Keratinocyte (primary cell): ENCODE measurements at regions not wholly inside any gene's neighbourhood (a gene's known extent, or its start where the extent isn't known, plus 50 kb on each side); places are given as distances from the start of the nearest gene placed in this dataset.

Experiments
- DNase-seq: peaks from one replicate; pipeline ENCODE4 v3.0.0-alpha.2; 2011; ENCODE audit warnings: low read depth, missing footprints, low spot score
- FAIRE-seq: peaks from 2 replicates; lab custom pipeline; 2011; peaks lifted over from hg19 to GRCh38; lab: Jason Lieb, UNC
- H2AFZ ChIP-seq: 2 replicates; pipeline ENCODE4 v1.6.0; 2012; ENCODE audit warnings: low read length, control low read depth, inconsistent platforms; ENCODE audit not compliant: control insufficient read depth
- H3K27ac ChIP-seq: 2 replicates; pipeline ENCODE4 v1.5.1; 2011; ENCODE audit warnings: low read length; ENCODE audit not compliant: control insufficient read depth, insufficient read depth
- H3K27me3 ChIP-seq: 3 replicates; pipeline ENCODE4 v1.6.0; 2011; ENCODE audit warnings: low read length; ENCODE audit not compliant: control insufficient read depth, insufficient read depth; ENCODE audit errors: extremely low read depth
- H3K36me3 ChIP-seq, 2 experiments: 2 replicates in 1 of 2; 3 replicates in 1 of 2; pipeline ENCODE4 v1.5.1; 2011; ENCODE audit warnings: low read length in 2 of 2, mild to moderate bottlenecking in 1 of 2; ENCODE audit not compliant: control insufficient read depth in 2 of 2, insufficient read depth in 2 of 2; ENCODE audit errors: extremely low read depth in 1 of 2
- H3K4me1 ChIP-seq: 3 replicates; pipeline ENCODE4 v1.5.1; 2011; ENCODE audit warnings: low read length; ENCODE audit not compliant: control insufficient read depth, insufficient read depth; ENCODE audit errors: extremely low read depth
- H3K4me2 ChIP-seq: 3 replicates; pipeline ENCODE4 v1.6.0; 2011; ENCODE audit warnings: low read depth, low read length; ENCODE audit not compliant: control insufficient read depth, insufficient read depth; ENCODE audit errors: extremely low read depth
- H3K4me3 ChIP-seq, 3 experiments: fragments of 200-600 bp in 1 of 3; sonication (generic) in 1 of 3; 2 replicates in 2 of 3; 3 replicates in 1 of 3; pipeline ENCODE4 v1.5.1; 2011 to 2016; ENCODE audit warnings: low read length in 3 of 3, mild to moderate bottlenecking in 3 of 3, control low read depth in 2 of 3, inconsistent platforms in 1 of 3, low read depth in 1 of 3, mixed read lengths in 1 of 3, mixed run types in 1 of 3, moderate library complexity in 1 of 3; ENCODE audit not compliant: control insufficient read depth in 2 of 3, insufficient read depth in 2 of 3; ENCODE audit errors: extremely low read depth in 1 of 3
- H3K79me2 ChIP-seq: 2 replicates; pipeline ENCODE4 v1.6.0; 2012; ENCODE audit warnings: low read length; ENCODE audit not compliant: control insufficient read depth, insufficient read depth
- H3K9ac ChIP-seq: 3 replicates; pipeline ENCODE4 v1.6.0; 2011; ENCODE audit warnings: low read length; ENCODE audit not compliant: control insufficient read depth, insufficient read depth; ENCODE audit errors: extremely low read depth
- H3K9me1 ChIP-seq: 3 replicates; pipeline ENCODE4 v1.6.0; 2011; ENCODE audit warnings: low read length; ENCODE audit not compliant: control insufficient read depth, insufficient read depth; ENCODE audit errors: extremely low read depth
- H3K9me3 ChIP-seq: 2 replicates; pipeline ENCODE4 v1.5.1; 2012; ENCODE audit warnings: low read depth, low read length; ENCODE audit not compliant: control insufficient read depth
- H4K20me1 ChIP-seq: 3 replicates; pipeline ENCODE4 v1.6.0; 2011; ENCODE audit warnings: low read length; ENCODE audit not compliant: control insufficient read depth, insufficient read depth; ENCODE audit errors: extremely low read depth
- EZH2 ChIP-seq: IDR thresholded peaks from one replicate; pipeline ENCODE4 v1.6.1; 2012; ENCODE audit warnings: inconsistent platforms, mild to moderate bottlenecking, low read length, moderate library complexity
- dilution Hi-C: fragments of 300-500 bp; cut with MboI; formaldehyde crosslinking; loops from one replicate; pipeline ENCODE4 v1.7.0; 2020; ENCODE audit warnings: low sequenced_read_pairs; ENCODE audit not compliant: extremely low pct_ligation_motif_present
- TF ChIP-seq, protein P1 (sequence below), 3 experiments: IDR thresholded peaks in 1 of 3; conservative IDR thresholded peaks in 1 of 3; optimal IDR thresholded peaks in 1 of 3; 2 replicates in 2 of 3; 3 replicates in 1 of 3; pipeline versions ENCODE3 to v1.5.1; 2011; ENCODE audit warnings: low read length in 3 of 3, mild to moderate bottlenecking in 3 of 3, moderate library complexity in 2 of 3, control low read depth in 1 of 3, inconsistent platforms in 1 of 3; ENCODE audit not compliant: insufficient read depth in 2 of 3; ENCODE audit errors: extremely low read depth in 1 of 3

DNA sequence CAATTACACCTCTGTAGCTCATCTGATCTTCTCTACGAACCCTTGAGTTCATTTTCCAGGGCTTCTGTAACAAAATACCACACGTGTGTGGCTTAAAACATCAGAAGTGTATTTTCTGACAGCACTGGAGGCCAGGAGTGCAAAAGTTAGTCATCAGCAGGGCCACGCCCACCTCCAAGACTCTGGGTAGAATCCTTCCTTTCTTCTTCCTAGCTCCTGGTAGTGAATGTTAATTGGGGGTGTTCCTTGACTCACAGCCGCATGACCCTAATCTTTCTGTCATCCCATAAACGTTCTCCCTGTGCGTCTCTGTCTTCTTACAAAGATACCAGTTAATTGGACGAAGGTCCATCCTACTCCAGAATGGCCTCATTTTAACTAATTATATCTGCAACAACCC is 115.0 kb downstream of the TRIML1 start:
- Histone ChIP-seq H3K36me3 (no peaks in the 10 kb centered on the region), H3K9me3 (no peaks in the 10 kb centered on the region), H3K4me2 (no peak overlapping the region), H3K27ac (no peak overlapping the region), H4K20me1 (no peaks in the 10 kb centered on the region), H3K9ac (no peak overlapping the region), H3K79me2 (no peaks in the 10 kb centered on the region), H3K4me3 (no peak overlapping the region), H3K27me3 (no peaks in the 10 kb centered on the region), H2AFZ (no peak overlapping the region), H3K4me1 (no peaks in the 10 kb centered on the region), H3K9me1 (no peaks in the 10 kb centered on the region)
- FAIRE-seq: no peak
- no peak for DNase-seq
- dilution Hi-C loops: no loop called here
- TF ChIP-seq EZH2: no peak
- TF ChIP-seq, protein P1, sequence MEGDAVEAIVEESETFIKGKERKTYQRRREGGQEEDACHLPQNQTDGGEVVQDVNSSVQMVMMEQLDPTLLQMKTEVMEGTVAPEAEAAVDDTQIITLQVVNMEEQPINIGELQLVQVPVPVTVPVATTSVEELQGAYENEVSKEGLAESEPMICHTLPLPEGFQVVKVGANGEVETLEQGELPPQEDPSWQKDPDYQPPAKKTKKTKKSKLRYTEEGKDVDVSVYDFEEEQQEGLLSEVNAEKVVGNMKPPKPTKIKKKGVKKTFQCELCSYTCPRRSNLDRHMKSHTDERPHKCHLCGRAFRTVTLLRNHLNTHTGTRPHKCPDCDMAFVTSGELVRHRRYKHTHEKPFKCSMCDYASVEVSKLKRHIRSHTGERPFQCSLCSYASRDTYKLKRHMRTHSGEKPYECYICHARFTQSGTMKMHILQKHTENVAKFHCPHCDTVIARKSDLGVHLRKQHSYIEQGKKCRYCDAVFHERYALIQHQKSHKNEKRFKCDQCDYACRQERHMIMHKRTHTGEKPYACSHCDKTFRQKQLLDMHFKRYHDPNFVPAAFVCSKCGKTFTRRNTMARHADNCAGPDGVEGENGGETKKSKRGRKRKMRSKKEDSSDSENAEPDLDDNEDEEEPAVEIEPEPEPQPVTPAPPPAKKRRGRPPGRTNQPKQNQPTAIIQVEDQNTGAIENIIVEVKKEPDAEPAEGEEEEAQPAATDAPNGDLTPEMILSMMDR (optimal IDR thresholded peaks at IDR 0.05 in 1 of 3, IDR thresholded peaks at IDR 0.05 in 1 of 3, conservative IDR thresholded peaks at IDR 0.05 in 1 of 3; ENCODE audit: extremely low read depth in 1 of 3, insufficient read depth in 2 of 3, low read length in 3 of 3): no peak

DNA sequence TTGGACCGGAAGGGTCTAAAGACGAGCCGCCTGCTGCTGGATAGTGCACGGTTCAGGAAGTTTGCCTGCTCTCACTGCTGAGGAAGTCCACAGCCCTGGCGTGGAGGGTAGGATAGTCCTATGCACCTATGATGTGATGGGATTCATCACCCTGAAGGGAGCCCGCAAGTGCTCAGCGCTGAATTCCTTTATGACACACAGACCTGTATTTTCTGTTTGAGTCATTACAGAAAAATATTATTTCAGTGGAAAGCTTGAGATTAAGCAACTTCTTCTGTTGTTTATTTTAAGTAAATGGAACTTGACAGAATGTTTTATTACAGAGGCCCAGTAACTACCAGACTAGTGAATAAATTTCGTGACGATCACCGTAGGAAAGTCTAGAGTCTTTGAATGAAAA is 123.2 kb downstream of the TRIML1 start:
- Histone ChIP-seq H2AFZ (no peak overlapping the region), H3K36me3 (no peaks in the 10 kb centered on the region), H3K79me2 (no peaks in the 10 kb centered on the region), H3K9ac (no peak overlapping the region), H4K20me1 (no peaks in the 10 kb centered on the region), H3K27ac (no peak overlapping the region), H3K4me2 (no peak overlapping the region), H3K27me3 (no peaks in the 10 kb centered on the region), H3K9me1 (no peaks in the 10 kb centered on the region), H3K4me3 (no peak overlapping the region), H3K9me3 (no peaks in the 10 kb centered on the region), H3K4me1 (no peaks in the 10 kb centered on the region)
- dilution Hi-C loops: no loop called here
- no peak for TF ChIP-seq EZH2
- TF ChIP-seq, protein P1 (optimal IDR thresholded peaks at IDR 0.05 in 1 of 3, IDR thresholded peaks at IDR 0.05 in 1 of 3, conservative IDR thresholded peaks at IDR 0.05 in 1 of 3; ENCODE audit: extremely low read depth in 1 of 3, insufficient read depth in 2 of 3, low read length in 3 of 3): no peak
- FAIRE-seq (no peak), DNase-seq (no peak)
